T-cell (primary cell): ENCODE measurements at regions not wholly inside any gene's neighbourhood (a gene's known extent, or its start where the extent isn't known, plus 50 kb on each side); places are given as distances from the start of the nearest gene placed in this dataset.

ENCODE experiments used
- ATAC-seq, 4 experiments: fragments of 200-7000 bp in 3 of 4; fragments of 150-1000 bp in 1 of 4; cut with Tn5 transposase; replicated peaks in 1 of 4; 1 replicate in 3 of 4; 2 replicates in 1 of 4; pipeline ENCODE4 v1.10.0; 2021; ENCODE audit warnings: moderate library complexity in 3 of 4, mild to moderate bottlenecking in 2 of 4, moderate number of reproducible peaks in 1 of 4
- CTCF ChIA-PET, 2 donors: fragments of 300-600 bp; sonication (Branson Sonifier 250); formaldehyde crosslinking; loops; one replicate each; lab custom pipeline; 2022; ENCODE audit warnings: antibody characterized with exemption in 2 of 2; lab: Charles Lee
- POLR2A ChIA-PET, 2 donors: fragments of 300-600 bp; sonication (Branson Sonifier 250); formaldehyde crosslinking; loops; one replicate each; lab custom pipeline; 2022; ENCODE audit warnings: antibody characterized with exemption in 2 of 2; lab: Charles Lee
- DNase-seq, 35 experiments: peaks; one replicate each; pipeline versions ENCODE4 v3.0.0 to v3.0.0-alpha.2; 2013 to 2023
- H3K27ac ChIP-seq: one replicate; pipeline ENCODE4 v1.5.1; 2013; ENCODE audit warnings: low read length
- H3K27me3 ChIP-seq, 2 experiments: replicated peaks in 1 of 2; 1 replicate in 1 of 2; 2 replicates in 1 of 2; pipeline versions ENCODE4 v1.6.1 to v1.7.0; 2013; ENCODE audit warnings: low read length in 1 of 2, mixed read lengths in 1 of 2; ENCODE audit not compliant: control insufficient read depth in 2 of 2, insufficient read depth in 2 of 2; ENCODE audit errors: extremely low read depth in 1 of 2
- H3K36me3 ChIP-seq, 2 donors: 1 replicate in 1 of 2; 2 replicates in 1 of 2; pipeline versions ENCODE4 v1.6.1 to v1.7.0; 2013; ENCODE audit warnings: low read length in 1 of 2; ENCODE audit not compliant: control insufficient read depth in 2 of 2, insufficient read depth in 1 of 2; ENCODE audit errors: extremely low read depth in 1 of 2
- H3K4me1 ChIP-seq, 2 experiments: 1 replicate in 1 of 2; 2 replicates in 1 of 2; pipeline versions ENCODE4 v1.6.1 to v1.7.0; 2013; ENCODE audit warnings: low read length in 2 of 2, mixed read lengths in 1 of 2; ENCODE audit not compliant: insufficient read depth in 2 of 2, control insufficient read depth in 1 of 2; ENCODE audit errors: extremely low read depth in 1 of 2
- H3K4me3 ChIP-seq, 2 donors: 1 replicate in 1 of 2; 2 replicates in 1 of 2; pipeline versions ENCODE4 v1.5.1 to v1.7.0; 2013; ENCODE audit warnings: mild to moderate bottlenecking in 2 of 2, low read length in 1 of 2, moderate library complexity in 1 of 2; ENCODE audit not compliant: control insufficient read depth in 1 of 2; ENCODE audit errors: extremely low read depth in 1 of 2
- H3K9me3 ChIP-seq: 2 replicates; pipeline ENCODE4 v1.7.0; 2013
- H3K27ac Mint-ChIP-seq, 2 donors: one replicate each; pipeline ENCODE4 v1.8.0; 2020 to 2021; ENCODE audit warnings: mild to moderate bottlenecking in 2 of 2, mixed read lengths in 2 of 2
- H3K27me3 Mint-ChIP-seq, 2 donors: one replicate each; pipeline ENCODE4 v1.8.0; 2021 to 2022; ENCODE audit warnings: mixed read lengths in 2 of 2
- H3K36me3 Mint-ChIP-seq: one replicate; pipeline ENCODE4 v1.8.0; 2021; ENCODE audit warnings: mixed read lengths
- H3K4me1 Mint-ChIP-seq, 3 donors: one replicate each; pipeline ENCODE4 v1.8.0; 2020 to 2022; ENCODE audit warnings: mixed read lengths in 3 of 3, mild to moderate bottlenecking in 1 of 3
- H3K4me3 Mint-ChIP-seq, 3 donors: one replicate each; pipeline ENCODE4 v1.8.0; 2020 to 2022; ENCODE audit warnings: mild to moderate bottlenecking in 3 of 3, mixed read lengths in 3 of 3, moderate library complexity in 3 of 3
- H3K9me3 Mint-ChIP-seq, 3 donors: one replicate each; pipeline ENCODE4 v1.8.0; 2020 to 2022; ENCODE audit warnings: mixed read lengths in 3 of 3
- WGBS: methylation state at CpG from one replicate; pipeline ENCODE4 v1.1.5; 2013; ENCODE audit warnings: missing lambda C conversion rate; ENCODE audit not compliant: insufficient coverage; 5-methylcytosine and 5-hydroxymethylcytosine counted together

GRCh38 chr2:67642046-67642382 is 244.9 kb downstream of the ETAA1 start:
- no peak overlapping the region for H3K27ac Mint-ChIP-seq
- Histone ChIP-seq H3K9me3 (no peaks in the 10 kb centered on the region), H3K27ac (no peak overlapping the region), H3K27me3 (no peaks in the 10 kb centered on the region), H3K4me3 (no peak overlapping the region), H3K4me1 (no peaks in the 10 kb centered on the region), H3K36me3 (no peaks in the 10 kb centered on the region)
- no CpG with 5 or more reads among the region's 4 CpGs for WGBS
- peaks cover 0 to 4% of the 10 kb centered on the region in 2 donors for H3K27me3 Mint-ChIP-seq
- ChIA-PET CTCF (interaction anchor here in 1 of 2 donors (0.7 kb wide), 1 partner anchor 612 kb away, joined by 3 read pairs; no protein-coding TSS in a partner anchor), POLR2A (no interaction called here)
- peaks cover 0 to 9% (median 8%) of the 10 kb centered on the region in 3 donors for H3K9me3 Mint-ChIP-seq
- ATAC-seq (no peak), DNase-seq (no peak)
- H3K4me3 Mint-ChIP-seq, result no peak overlapping the region
- H3K36me3 Mint-ChIP-seq, result no peaks in the 10 kb centered on the region
- H3K4me1 Mint-ChIP-seq, result no peaks in the 10 kb centered on the region

- peaks cover 0 to 4% of the 10 kb centered on the region in 2 donors for H3K27me3 Mint-ChIP-seq
- ChIA-PET POLR2A (no interaction called here), CTCF (no interaction called here)
- Histone ChIP-seq H3K4me1 (no peaks in the 10 kb centered on the region), H3K4me3 (no peak overlapping the region), H3K27ac (no peak overlapping the region), H3K27me3 (no peaks in the 10 kb centered on the region), H3K9me3 (no peaks in the 10 kb centered on the region), H3K36me3 (no peaks in the 10 kb centered on the region)
- WGBS, result 58% methylated on average over 2 of the region's 2 CpGs
- no peak overlapping the region for H3K4me3 Mint-ChIP-seq
- no peaks in the 10 kb centered on the region for H3K4me1 Mint-ChIP-seq
- ATAC-seq, result no peak
- no peaks in the 10 kb centered on the region for H3K36me3 Mint-ChIP-seq
- DNase-seq, result no peak
- peaks cover 0 to 9% (median 8%) of the 10 kb centered on the region in 3 donors for H3K9me3 Mint-ChIP-seq
- H3K27ac Mint-ChIP-seq, result no peak overlapping the region
Observed at GRCh38 chr2:67642961-67643360, 245.8 kb downstream of the ETAA1 start.

GRCh38 chr2:67645280-67646138 is 248.4 kb downstream of the ETAA1 start:
- ChIA-PET CTCF (no interaction called here), POLR2A (interaction anchor here in 1 of 2 donors (0.7 kb wide), 1 partner anchor 222 kb away, joined by 3 read pairs; no protein-coding TSS in a partner anchor)
- DNase-seq (no peak), ATAC-seq (no peak)
- no peak overlapping the region for H3K27ac ChIP-seq
- Mint-ChIP-seq H3K27ac (no peak overlapping the region), H3K4me1 (no peaks in the 10 kb centered on the region), H3K4me3 (no peak overlapping the region), H3K27me3 (peaks cover 0 to under 1% of the 10 kb centered on the region in 2 donors), H3K9me3 (peaks cover 0 to 9% (median 8%) of the 10 kb centered on the region in 3 donors), H3K36me3 (no peaks in the 10 kb centered on the region)
- H3K4me3 ChIP-seq, result no peak overlapping the region
- WGBS, result no CpG with 5 or more reads among the region's 3 CpGs
- H3K9me3 ChIP-seq, result no peaks in the 10 kb centered on the region
- peaks cover 0 to 3% of the 10 kb centered on the region in 2 experiments for H3K27me3 ChIP-seq
- H3K4me1 ChIP-seq, result no peaks in the 10 kb centered on the region
- H3K36me3 ChIP-seq, result no peaks in the 10 kb centered on the region

- no peaks in the 10 kb centered on the region for H3K4me1 Mint-ChIP-seq
- Histone ChIP-seq H3K36me3 (no peaks in the 10 kb centered on the region), H3K4me1 (no peaks in the 10 kb centered on the region), H3K9me3 (no peaks in the 10 kb centered on the region), H3K27me3 (peaks cover 0 to 7% of the 10 kb centered on the region in 2 experiments), H3K4me3 (no peak overlapping the region), H3K27ac (no peak overlapping the region)
- H3K36me3 Mint-ChIP-seq, result no peaks in the 10 kb centered on the region
- H3K27me3 Mint-ChIP-seq, result peaks cover 3 to 6% of the 10 kb centered on the region in 2 donors
- ChIA-PET CTCF (no interaction called here), POLR2A (no interaction called here)
- 96% methylated on average over 5 of the region's 6 CpGs for WGBS
- DNase-seq (no peak), ATAC-seq (no peak)
- H3K9me3 Mint-ChIP-seq, result peaks cover 0 to 9% (median 8%) of the 10 kb centered on the region in 3 donors
- H3K4me3 Mint-ChIP-seq, result no peak overlapping the region
- no peak overlapping the region for H3K27ac Mint-ChIP-seq
Observed at GRCh38 chr2:67646714-67647333, 249.7 kb downstream of the ETAA1 start.

GRCh38 chr2:67649331-67650261 is 252.5 kb downstream of the ETAA1 start:
- H3K4me3 Mint-ChIP-seq, result no peak overlapping the region

More at GRCh38 chr2:67649331-67650261, 252.5 kb downstream of the ETAA1 start:
- H3K4me1 ChIP-seq, result no peaks in the 10 kb centered on the region
- H3K27me3 ChIP-seq, result peaks cover 0 to 7% of the 10 kb centered on the region in 2 experiments
- Mint-ChIP-seq H3K27me3 (peaks cover 3 to 6% of the 10 kb centered on the region in 2 donors), H3K9me3 (peaks cover 0 to 21% (median 8%) of the 10 kb centered on the region in 3 donors), H3K36me3 (no peaks in the 10 kb centered on the region), H3K4me1 (no peaks in the 10 kb centered on the region), H3K27ac (no peak overlapping the region)
- WGBS, result 79% methylated on average over 5 of the region's 9 CpGs
- ChIA-PET POLR2A (no interaction called here), CTCF (no interaction called here)
- H3K9me3 ChIP-seq, result no peaks in the 10 kb centered on the region
- no peak for DNase-seq
- no peak for ATAC-seq
- H3K4me3 ChIP-seq, result no peak overlapping the region
- no peaks in the 10 kb centered on the region for H3K36me3 ChIP-seq
- no peak overlapping the region for H3K27ac ChIP-seq
